MCF 10A (cell line): ENCODE measurements at regions not wholly inside any gene's neighbourhood (a gene's known extent, or its start where the extent isn't known, plus 50 kb on each side); places are given as distances from the start of the nearest gene placed in this dataset.

Experiments used
- BruUV-seq: library from RNA; stranded (reverse); fragments of 400-500 nt; replicated peaks from 2 replicates; lab custom pipeline; 2021; lab: Mats Ljungman, UMichigan
- CTCF ChIA-PET: fragments of 300-600 bp; sonication (Branson Sonifier 250); formaldehyde crosslinking; extraction: SDS; loops from one replicate; lab custom pipeline; 2021; ENCODE audit warnings: antibody characterized with exemption, inconsistent platforms; lab: Yijun Ruan, JAX
- POLR2A ChIA-PET: fragments of 300-600, 350-650 bp; sonication (Branson Sonifier 250); formaldehyde crosslinking; extraction: SDS; loops from one replicate; lab custom pipeline; 2020; ENCODE audit warnings: antibody characterized with exemption, inconsistent platforms; lab: Yijun Ruan, JAX
- DNase-seq: peaks from one replicate; pipeline ENCODE4 v3.0.0-alpha.2; 2018; ENCODE audit not compliant: unreplicated experiment
- H3K27ac Mint-ChIP-seq: one replicate; pipeline ENCODE4 v1.8.0; 2022; ENCODE audit warnings: mild to moderate bottlenecking, low read depth, mixed read lengths; ENCODE audit not compliant: unreplicated experiment
- H3K27me3 Mint-ChIP-seq: one replicate; pipeline ENCODE4 v1.8.0; 2022; ENCODE audit warnings: mixed read lengths; ENCODE audit not compliant: insufficient read depth, unreplicated experiment
- H3K36me3 Mint-ChIP-seq: one replicate; pipeline ENCODE4 v1.8.0; 2022; ENCODE audit warnings: mild to moderate bottlenecking, moderate library complexity, mixed read lengths; ENCODE audit not compliant: insufficient read depth, unreplicated experiment
- H3K4me1 Mint-ChIP-seq: one replicate; pipeline ENCODE4 v1.8.0; 2022; ENCODE audit warnings: mixed read lengths; ENCODE audit not compliant: insufficient read depth, unreplicated experiment
- H3K4me3 Mint-ChIP-seq: one replicate; pipeline ENCODE4 v1.8.0; 2022; ENCODE audit warnings: mild to moderate bottlenecking, moderate library complexity, mixed read lengths; ENCODE audit not compliant: unreplicated experiment
- H3K9me3 Mint-ChIP-seq: one replicate; pipeline ENCODE4 v1.8.0; 2022; ENCODE audit warnings: mixed read lengths; ENCODE audit not compliant: unreplicated experiment
- CTCF ChIP-seq: fragments of 200-600 bp; IDR thresholded peaks from one replicate; pipeline ENCODE4 v1.8.0; 2022; ENCODE audit warnings: antibody characterized with exemption, mild to moderate bottlenecking; ENCODE audit not compliant: unreplicated experiment
- intact Hi-C: fragments of 100-400 bp; cut with micrococcal nuclease; formaldehyde crosslinking; loops from 2 replicates; pipeline ENCODE4 v1.14.1; 2022

GRCh38 chr2:120519469-120519868 is 173.5 kb downstream of the INHBB start:
- no TSS peak for BruUV-seq
- POLR2A ChIA-PET, result no interaction called here
- Mint-ChIP-seq H3K27me3 (peaks cover 24% of the 10 kb centered on the region), H3K4me3 (no peak overlapping the region), H3K36me3 (no peaks in the 10 kb centered on the region), H3K4me1 (no peaks in the 10 kb centered on the region), H3K9me3 (no peaks in the 10 kb centered on the region), H3K27ac (no peak overlapping the region)
- TF ChIP-seq CTCF, result no peak
- intact Hi-C loops, result no loop called here
- CTCF ChIA-PET, result interaction anchor here (0.6 to 1.6 kb wide), 2 partner anchors 13 to 205 kb away, joined by 3 to 5 read pairs; no protein-coding TSS in a partner anchor
- no peak for DNase-seq

- no peak for DNase-seq
- Mint-ChIP-seq H3K4me3 (no peak overlapping the region), H3K4me1 (peaks cover 5% of the 10 kb centered on the region), H3K36me3 (no peaks in the 10 kb centered on the region), H3K9me3 (no peaks in the 10 kb centered on the region), H3K27me3 (peaks cover 17% of the 10 kb centered on the region), H3K27ac (no peak overlapping the region)
- intact Hi-C loops, result loop anchor here (5.0 kb wide), 1 partner anchor 157 kb away; no protein-coding TSS in a partner anchor
- POLR2A ChIA-PET, result no interaction called here
- TF ChIP-seq CTCF, result no peak
- no TSS peak for BruUV-seq
- CTCF ChIA-PET, result interaction anchor here (1.4 to 1.9 kb wide), 3 partner anchors 8 to 155 kb away, joined by 4 to 14 read pairs (median 6); no protein-coding TSS in a partner anchor
Observed at GRCh38 chr2:120520454-120520853, 174.5 kb downstream of the INHBB start.

GRCh38 chr2:120520929-120521912 is 175.3 kb downstream of the INHBB start:
- no TSS peak for BruUV-seq

More at GRCh38 chr2:120520929-120521912, 175.3 kb downstream of the INHBB start:
- TF ChIP-seq CTCF, result peak; percentile 93
- no peaks in the 10 kb centered on the region for H3K36me3 Mint-ChIP-seq
- H3K4me1 Mint-ChIP-seq, result peaks cover 8% of the 10 kb centered on the region
- ChIA-PET POLR2A (interaction anchor here (0.7 kb wide), 1 partner anchor 413 kb away, joined by 3 read pairs; no protein-coding TSS in a partner anchor), CTCF (interaction anchor here (0.7 to 1.9 kb wide), 14 partner anchors 9 to 1035 kb away, joined by 3 to 14 read pairs (median 4); no protein-coding TSS in a partner anchor)
- DNase-seq, result peak; percentile 68
- no peaks in the 10 kb centered on the region for H3K9me3 Mint-ChIP-seq
- no peak overlapping the region for H3K27ac Mint-ChIP-seq
- intact Hi-C loops, result loop anchor here (1.0 to 5.0 kb wide), 2 partner anchors 156 to 178 kb away; no protein-coding TSS in a partner anchor
- no peak overlapping the region for H3K4me3 Mint-ChIP-seq
- peaks cover 9% of the 10 kb centered on the region for H3K27me3 Mint-ChIP-seq
